Osteoblast (primary cell): ENCODE measurements at regions not wholly inside any gene's neighbourhood (a gene's known extent, or its start where the extent isn't known, plus 50 kb on each side); places are given as distances from the start of the nearest gene placed in this dataset.

ENCODE experiments used
- DNase-seq: peaks from one replicate; pipeline ENCODE4 v3.0.0; 2011; ENCODE audit warnings: low spot score, mixed read lengths; ENCODE audit not compliant: insufficient read length; ENCODE audit errors: missing footprints
- H2AFZ ChIP-seq: 2 replicates; pipeline ENCODE4 v1.6.0; 2011; ENCODE audit warnings: mild to moderate bottlenecking, low read length
- H3K27ac ChIP-seq: 2 replicates; pipeline ENCODE4 v1.5.1; 2011; ENCODE audit warnings: mild to moderate bottlenecking, low read depth, low read length, moderate library complexity
- H3K27me3 ChIP-seq: 2 replicates; pipeline ENCODE4 v1.6.0; 2012; ENCODE audit warnings: mild to moderate bottlenecking, control low read depth, inconsistent platforms, low read length, moderate library complexity; ENCODE audit not compliant: insufficient read depth
- H3K36me3 ChIP-seq: 2 replicates; pipeline ENCODE4 v1.5.1; 2011; ENCODE audit warnings: mild to moderate bottlenecking, low read length, control low read depth, moderate library complexity; ENCODE audit not compliant: insufficient read depth
- H3K4me1 ChIP-seq: 2 replicates; pipeline ENCODE4 v1.5.1; 2011; ENCODE audit warnings: mild to moderate bottlenecking, low read length, control low read depth, moderate library complexity; ENCODE audit not compliant: insufficient read depth
- H3K4me2 ChIP-seq: 2 replicates; pipeline ENCODE4 v1.6.0; 2011; ENCODE audit warnings: mild to moderate bottlenecking, low read length; ENCODE audit not compliant: insufficient read depth
- H3K4me3 ChIP-seq: fragments of 200-600 bp; sonication (generic); 3 replicates; pipeline ENCODE4 v1.5.1; 2012; ENCODE audit warnings: mild to moderate bottlenecking, low read length, inconsistent platforms; ENCODE audit not compliant: insufficient read depth
- H3K79me2 ChIP-seq: 2 replicates; pipeline ENCODE4 v1.6.0; 2012; ENCODE audit warnings: mild to moderate bottlenecking, low read length, control low read depth, inconsistent platforms; ENCODE audit not compliant: insufficient read depth
- H3K9me3 ChIP-seq: 2 replicates; pipeline ENCODE4 v1.5.1; 2011; ENCODE audit warnings: low read depth, low read length, control low read depth
- H4K20me1 ChIP-seq: 2 replicates; pipeline ENCODE4 v1.6.0; 2012; ENCODE audit warnings: mild to moderate bottlenecking, low read length, control low read depth; ENCODE audit not compliant: insufficient read depth
- TF ChIP-seq, protein P1 (sequence below): IDR thresholded peaks from 2 replicates; pipeline ENCODE4 v1.5.1; 2011; ENCODE audit warnings: mild to moderate bottlenecking, low read depth, low read length, moderate library complexity; ENCODE audit errors: extremely low read depth

DNA sequence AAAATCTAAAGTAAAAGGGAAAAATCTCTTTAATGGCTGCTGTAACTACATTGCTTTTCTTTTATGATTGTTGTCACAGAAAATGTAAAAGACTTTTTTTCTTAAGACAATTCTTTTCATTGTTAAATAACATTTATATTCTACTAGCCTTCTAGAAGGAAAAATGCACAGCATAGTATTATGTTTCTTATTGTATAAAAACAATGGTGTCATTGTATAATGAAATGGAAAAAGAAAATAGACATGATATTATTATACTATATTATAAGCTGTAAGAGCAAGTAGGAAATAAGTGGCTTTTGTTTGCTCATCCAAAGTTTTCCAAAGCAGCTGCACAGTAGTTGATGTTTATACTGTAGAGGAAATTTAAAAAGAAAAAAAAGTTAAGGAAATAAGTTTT lies 1021.7 kb downstream of the EFNA5 start:
- no peak overlapping the region for H3K27ac ChIP-seq
- no peaks in the 10 kb centered on the region for H3K27me3 ChIP-seq
- no peaks in the 10 kb centered on the region for H3K4me1 ChIP-seq
- no peaks in the 10 kb centered on the region for H3K79me2 ChIP-seq
- no peak overlapping the region for H3K4me2 ChIP-seq
- no peaks in the 10 kb centered on the region for H3K9me3 ChIP-seq
- DNase-seq, result no peak
- no peaks in the 10 kb centered on the region for H3K36me3 ChIP-seq
- H4K20me1 ChIP-seq, result no peaks in the 10 kb centered on the region
- TF ChIP-seq, protein P1, sequence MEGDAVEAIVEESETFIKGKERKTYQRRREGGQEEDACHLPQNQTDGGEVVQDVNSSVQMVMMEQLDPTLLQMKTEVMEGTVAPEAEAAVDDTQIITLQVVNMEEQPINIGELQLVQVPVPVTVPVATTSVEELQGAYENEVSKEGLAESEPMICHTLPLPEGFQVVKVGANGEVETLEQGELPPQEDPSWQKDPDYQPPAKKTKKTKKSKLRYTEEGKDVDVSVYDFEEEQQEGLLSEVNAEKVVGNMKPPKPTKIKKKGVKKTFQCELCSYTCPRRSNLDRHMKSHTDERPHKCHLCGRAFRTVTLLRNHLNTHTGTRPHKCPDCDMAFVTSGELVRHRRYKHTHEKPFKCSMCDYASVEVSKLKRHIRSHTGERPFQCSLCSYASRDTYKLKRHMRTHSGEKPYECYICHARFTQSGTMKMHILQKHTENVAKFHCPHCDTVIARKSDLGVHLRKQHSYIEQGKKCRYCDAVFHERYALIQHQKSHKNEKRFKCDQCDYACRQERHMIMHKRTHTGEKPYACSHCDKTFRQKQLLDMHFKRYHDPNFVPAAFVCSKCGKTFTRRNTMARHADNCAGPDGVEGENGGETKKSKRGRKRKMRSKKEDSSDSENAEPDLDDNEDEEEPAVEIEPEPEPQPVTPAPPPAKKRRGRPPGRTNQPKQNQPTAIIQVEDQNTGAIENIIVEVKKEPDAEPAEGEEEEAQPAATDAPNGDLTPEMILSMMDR, result no peak
- H2AFZ ChIP-seq, result no peak overlapping the region
- no peak overlapping the region for H3K4me3 ChIP-seq

DNA sequence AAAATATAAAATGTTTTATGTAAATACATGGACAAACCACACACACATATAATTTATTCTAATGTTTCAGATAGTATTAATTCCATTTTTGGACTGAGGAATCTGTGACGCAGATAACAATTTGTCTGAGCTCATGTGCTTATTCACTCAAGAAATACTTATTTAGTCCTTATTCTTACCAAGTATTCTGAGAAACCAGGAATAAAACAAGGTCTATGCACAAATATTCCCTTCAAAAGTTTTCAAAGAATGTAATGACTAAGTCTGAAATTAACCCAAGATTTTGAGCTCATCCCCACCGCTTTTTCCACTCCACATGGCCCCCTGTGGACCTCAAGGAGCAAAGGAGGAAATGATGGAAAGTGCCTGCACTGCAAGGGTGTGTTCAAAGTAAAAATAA lies 1022.3 kb downstream of the EFNA5 start:
- TF ChIP-seq, protein P1, result no peak
- H3K4me3 ChIP-seq, result no peak overlapping the region

DNA sequence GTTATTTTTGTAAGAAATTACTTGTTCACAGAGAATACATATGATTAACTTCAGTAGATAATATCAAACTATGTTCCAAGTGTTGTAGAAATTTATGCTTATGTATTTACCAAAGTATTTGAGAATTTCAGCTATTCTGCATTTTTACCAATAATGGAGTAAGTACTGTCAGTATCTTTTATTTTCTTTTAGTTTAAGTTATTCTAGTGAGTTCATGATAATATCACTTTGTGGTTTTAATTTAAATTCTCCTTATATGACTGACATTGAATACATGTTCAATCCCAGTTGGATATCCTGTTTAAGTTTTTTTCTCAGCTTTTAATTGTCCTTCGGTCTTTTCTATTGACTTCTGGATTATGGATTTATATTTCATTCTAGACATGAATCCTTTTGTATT lies 1024.6 kb downstream of the EFNA5 start:
- Histone ChIP-seq H3K27ac (no peak overlapping the region), H3K9me3 (no peaks in the 10 kb centered on the region), H3K79me2 (no peaks in the 10 kb centered on the region), H3K4me3 (no peak overlapping the region), H2AFZ (no peak overlapping the region), H3K4me1 (no peaks in the 10 kb centered on the region), H3K4me2 (no peak overlapping the region), H3K27me3 (no peaks in the 10 kb centered on the region), H4K20me1 (no peaks in the 10 kb centered on the region), H3K36me3 (no peaks in the 10 kb centered on the region)
- DNase-seq, result no peak
- TF ChIP-seq, protein P1, result no peak

More for the DNA sequence above, 1022.3 kb downstream of the EFNA5 start:
- DNase-seq, result no peak
- no peaks in the 10 kb centered on the region for H3K4me1 ChIP-seq
- H4K20me1 ChIP-seq, result no peaks in the 10 kb centered on the region
- H3K4me2 ChIP-seq, result no peak overlapping the region
- H2AFZ ChIP-seq, result no peak overlapping the region
- H3K27ac ChIP-seq, result no peak overlapping the region
- H3K79me2 ChIP-seq, result no peaks in the 10 kb centered on the region
- no peaks in the 10 kb centered on the region for H3K9me3 ChIP-seq
- H3K27me3 ChIP-seq, result no peaks in the 10 kb centered on the region
- H3K36me3 ChIP-seq, result no peaks in the 10 kb centered on the region

DNA sequence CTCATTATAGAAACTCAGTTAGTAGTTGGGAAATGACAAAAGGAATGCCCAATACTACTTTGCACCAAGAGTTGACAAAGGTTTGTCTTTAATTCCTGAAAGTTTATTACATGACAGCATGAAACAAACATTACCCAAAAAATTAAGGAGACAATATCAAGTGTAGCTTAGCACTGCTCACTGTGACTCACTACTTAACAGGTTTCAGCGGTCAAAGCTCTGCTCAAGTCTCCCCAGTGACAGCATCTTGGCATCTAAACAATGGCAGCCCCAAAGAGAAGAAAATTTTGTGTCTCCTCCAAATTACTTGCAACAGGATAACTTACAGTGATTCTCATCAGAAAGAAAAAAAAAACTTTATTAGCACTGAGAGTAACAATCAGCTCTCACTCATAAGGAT lies 1030.2 kb downstream of the EFNA5 start:
- DNase-seq, result no peak
- no peak overlapping the region for H3K4me3 ChIP-seq
- H3K4me2 ChIP-seq, result no peak overlapping the region
- TF ChIP-seq, protein P1, result no peak
- H2AFZ ChIP-seq, result no peak overlapping the region
- H3K9me3 ChIP-seq, result no peaks in the 10 kb centered on the region
- no peaks in the 10 kb centered on the region for H3K27me3 ChIP-seq
- no peaks in the 10 kb centered on the region for H4K20me1 ChIP-seq
- no peaks in the 10 kb centered on the region for H3K4me1 ChIP-seq
- H3K79me2 ChIP-seq, result no peaks in the 10 kb centered on the region
- no peak overlapping the region for H3K27ac ChIP-seq
- H3K36me3 ChIP-seq, result no peaks in the 10 kb centered on the region
